Mucosa of descending colon (tissue), 3 donors: ENCODE measurements at regions not wholly inside any gene's neighbourhood (a gene's known extent, or its start where the extent isn't known, plus 50 kb on each side); places are given as distances from the start of the nearest gene placed in this dataset.

Experiments used
- ATAC-seq: fragments of 200-7000 bp; cut with Tn5 transposase; one replicate; pipeline ENCODE4 v1.9.1; 2020; ENCODE audit warnings: mild to moderate bottlenecking, moderate library complexity
- DNase-seq, 3 donors: peaks; one replicate each; pipeline ENCODE4 v3.0.0-alpha.2; 2020
- H3K36me3 ChIP-seq: fragments of 200-600 bp; one replicate; pipeline ENCODE4 v1.8.0; 2021; ENCODE audit warnings: low read depth, mild to moderate bottlenecking
- H3K4me1 ChIP-seq: fragments of 200-600 bp; one replicate; pipeline ENCODE4 v1.8.0; 2021; ENCODE audit warnings: low read depth, mild to moderate bottlenecking
- H3K4me3 ChIP-seq: fragments of 200-600 bp; one replicate; pipeline ENCODE4 v1.8.0; 2021; ENCODE audit warnings: mild to moderate bottlenecking
- H3K9me3 ChIP-seq: fragments of 200-600 bp; one replicate; pipeline ENCODE4 v1.8.0; 2021; ENCODE audit warnings: mild to moderate bottlenecking
- CTCF ChIP-seq: fragments of 200-600 bp; IDR thresholded peaks from one replicate; pipeline ENCODE4 v1.8.0; 2022; ENCODE audit warnings: antibody characterized with exemption, mild to moderate bottlenecking
- intact Hi-C, 2 donors: fragments of 100-400 bp; cut with DNase I in 1 of 2; cut with micrococcal nuclease in 1 of 2; formaldehyde crosslinking; loops; one replicate each; pipeline versions ENCODE4 v1.11.0 to v1.11.1; 2022; cut with DNase I, micrococcal nuclease
- donor health status: DM: no; HTN: no; CAD: no; lungs with moderate emphysema.
- donor health status: DM: no; HTN: no; CAD: no.
- donor health status: DM: no; HTN: yes; CAD: no.

GRCh38 chr6:50921968-50922367 lies 103.3 kb downstream of the TFAP2B start:
- Histone ChIP-seq H3K9me3 (peaks cover 5% of the 10 kb centered on the region), H3K4me3 (no peak overlapping the region), H3K4me1 (no peaks in the 10 kb centered on the region), H3K36me3 (no peaks in the 10 kb centered on the region)
- ATAC-seq (no peak), DNase-seq (no peak)
- no peak for TF ChIP-seq CTCF
- intact Hi-C loops = no loop called here

GRCh38 chr6:50922579-50923525 lies 104.2 kb downstream of the TFAP2B start:
- H3K9me3 ChIP-seq = peaks cover 5% of the 10 kb centered on the region
- ATAC-seq = no peak
- no peaks in the 10 kb centered on the region for H3K36me3 ChIP-seq
- H3K4me3 ChIP-seq = no peak overlapping the region
- no peak for TF ChIP-seq CTCF
- intact Hi-C loops = no loop called here
- H3K4me1 ChIP-seq = no peaks in the 10 kb centered on the region
- DNase-seq = no peak

- intact Hi-C loops = no loop called here
- Histone ChIP-seq H3K4me3 (no peak overlapping the region), H3K4me1 (no peaks in the 10 kb centered on the region), H3K9me3 (peaks cover 5% of the 10 kb centered on the region), H3K36me3 (no peaks in the 10 kb centered on the region)
- no peak for DNase-seq
- TF ChIP-seq CTCF = no peak
- ATAC-seq = no peak
These were observed 106.1 kb downstream of the TFAP2B start for GRCh38 chr6:50924758-50925157.

GRCh38 chr6:50925548-50925947 lies 106.9 kb downstream of the TFAP2B start:
- Histone ChIP-seq H3K36me3 (no peaks in the 10 kb centered on the region), H3K4me1 (no peaks in the 10 kb centered on the region), H3K9me3 (peaks cover 5% of the 10 kb centered on the region), H3K4me3 (no peak overlapping the region)
- intact Hi-C loops = no loop called here
- ATAC-seq (no peak), DNase-seq (no peak)
- no peak for TF ChIP-seq CTCF

GRCh38 chr6:50925981-50926380 lies 107.3 kb downstream of the TFAP2B start:
- intact Hi-C loops = no loop called here
- DNase-seq = no peak
- Histone ChIP-seq H3K36me3 (no peaks in the 10 kb centered on the region), H3K9me3 (peaks cover 4% of the 10 kb centered on the region), H3K4me1 (no peaks in the 10 kb centered on the region), H3K4me3 (no peak overlapping the region)
- ATAC-seq = no peak
- no peak for TF ChIP-seq CTCF
